HG03460 (cell line): ENCODE measurements at regions not wholly inside any gene's neighbourhood (a gene's known extent, or its start where the extent isn't known, plus 50 kb on each side); places are given as distances from the start of the nearest gene placed in this dataset.
"Not testable (repeated sequence)": the region's sequence is repeated elsewhere in the genome, so short reads cannot be mapped to it uniquely, and the experiment has no call there.

Experiments used
- ATAC-seq: cut with Tn5 transposase; IDR thresholded peaks from one replicate; pipeline ENCODE4 v1.9.1; 2021; ENCODE audit not compliant: unreplicated experiment

DNA sequence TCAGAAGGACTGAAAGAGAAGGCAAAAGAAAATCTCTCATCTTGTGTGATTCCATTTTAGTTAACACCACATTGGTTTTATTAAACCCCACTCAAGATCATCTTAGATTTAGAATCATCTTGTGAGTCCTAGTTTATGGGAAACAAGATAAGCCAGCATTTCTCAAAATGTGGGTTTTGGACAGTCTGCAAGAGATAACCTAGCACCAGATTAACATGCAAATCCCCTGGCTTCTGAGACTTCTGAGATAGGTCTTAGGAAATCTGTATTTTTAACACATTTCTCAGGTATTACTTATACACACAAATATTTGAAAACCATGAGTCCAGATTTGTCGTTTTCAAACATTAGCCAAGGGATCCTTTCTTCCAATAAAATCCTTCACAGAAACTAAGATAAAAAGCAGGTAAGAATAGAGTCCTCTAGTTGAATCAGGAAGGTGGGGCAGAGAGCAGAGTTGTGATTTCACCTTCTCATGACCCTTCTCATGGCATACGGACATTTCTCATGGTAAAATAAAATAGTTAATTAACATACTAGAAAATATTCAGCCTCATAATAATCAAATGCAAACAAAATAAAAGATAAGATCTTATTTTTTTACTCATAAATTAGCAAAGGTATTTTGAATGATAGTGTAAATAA, 287.2 kb upstream of the FN1 start:
- no peak for ATAC-seq

DNA sequence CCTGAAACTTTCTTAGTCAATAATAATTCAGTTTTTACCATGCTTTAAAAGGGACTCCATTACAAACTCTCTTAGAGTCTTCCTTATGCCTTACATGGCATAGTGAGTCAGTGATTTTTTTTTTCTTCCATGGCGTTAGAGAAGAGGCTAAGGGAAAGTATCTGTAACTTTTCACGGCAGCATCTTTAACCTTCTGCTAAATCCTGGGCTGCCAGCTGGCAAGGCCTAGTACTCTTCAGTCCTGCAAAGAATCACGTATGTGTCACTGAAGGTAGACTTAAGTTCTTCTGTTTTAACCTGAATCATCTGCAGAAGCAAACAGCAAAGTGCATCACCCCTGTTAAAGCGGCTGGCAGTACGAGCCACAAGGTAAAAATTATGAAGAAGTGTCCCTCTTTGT, 286.3 kb upstream of the FN1 start:
- ATAC-seq: no peak

DNA sequence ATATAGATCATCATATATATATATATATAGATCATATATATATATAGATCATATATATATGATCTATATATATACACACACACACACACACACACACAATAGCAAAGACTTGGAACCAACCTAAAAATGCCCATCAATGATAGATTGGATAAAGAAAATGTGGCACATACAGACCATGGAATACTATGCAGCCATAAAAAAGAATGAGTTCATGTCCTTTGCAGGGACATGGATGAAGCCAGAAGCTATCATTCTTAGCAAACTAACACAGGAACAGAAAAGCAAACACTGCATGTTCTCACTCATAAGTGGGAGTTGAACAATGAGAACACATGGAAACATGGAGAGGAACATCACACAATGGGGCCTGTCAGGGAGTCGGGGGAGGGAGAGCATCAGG, 285.6 kb upstream of the FN1 start:
- not testable (repeated sequence) for ATAC-seq

DNA sequence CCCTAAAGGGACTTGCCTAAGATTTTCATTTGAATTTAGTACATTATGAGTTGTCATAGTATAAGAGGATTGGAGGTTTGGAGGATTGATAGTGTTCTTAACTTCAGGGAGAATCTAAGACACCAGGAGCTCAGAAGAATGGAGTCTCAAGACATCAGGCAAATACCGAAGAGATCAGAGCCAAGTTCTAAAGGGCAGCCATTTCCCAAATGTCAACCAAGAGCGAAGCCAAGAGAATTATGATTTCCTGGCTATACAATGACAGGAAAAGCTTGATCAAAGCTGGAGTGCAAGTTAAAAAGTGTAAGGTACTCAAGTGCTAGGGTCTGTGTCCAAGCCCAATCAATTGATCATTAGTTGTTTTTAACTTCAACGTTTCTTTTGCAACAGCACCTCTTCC, 283.0 kb upstream of the FN1 start:
- no peak for ATAC-seq

DNA sequence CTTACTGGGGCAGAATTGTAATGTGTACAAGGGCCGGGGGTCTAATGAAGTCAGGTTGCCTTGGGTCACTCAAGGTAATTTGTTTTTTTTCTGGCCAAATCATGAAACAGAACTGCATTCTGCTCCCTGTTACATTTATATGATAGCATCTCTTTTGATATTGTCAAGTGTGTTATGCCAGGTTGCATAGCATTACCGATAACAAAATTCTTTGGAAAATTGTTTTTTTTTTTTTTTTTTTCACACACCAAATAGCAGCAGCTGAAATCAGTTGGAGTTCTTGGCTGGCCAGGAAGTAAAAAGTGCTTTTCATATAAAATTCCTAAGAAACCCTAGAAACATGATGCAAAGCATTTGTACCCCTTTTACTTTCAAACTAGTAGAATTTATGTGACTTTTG, 282.6 kb upstream of the FN1 start:
- no peak for ATAC-seq

DNA sequence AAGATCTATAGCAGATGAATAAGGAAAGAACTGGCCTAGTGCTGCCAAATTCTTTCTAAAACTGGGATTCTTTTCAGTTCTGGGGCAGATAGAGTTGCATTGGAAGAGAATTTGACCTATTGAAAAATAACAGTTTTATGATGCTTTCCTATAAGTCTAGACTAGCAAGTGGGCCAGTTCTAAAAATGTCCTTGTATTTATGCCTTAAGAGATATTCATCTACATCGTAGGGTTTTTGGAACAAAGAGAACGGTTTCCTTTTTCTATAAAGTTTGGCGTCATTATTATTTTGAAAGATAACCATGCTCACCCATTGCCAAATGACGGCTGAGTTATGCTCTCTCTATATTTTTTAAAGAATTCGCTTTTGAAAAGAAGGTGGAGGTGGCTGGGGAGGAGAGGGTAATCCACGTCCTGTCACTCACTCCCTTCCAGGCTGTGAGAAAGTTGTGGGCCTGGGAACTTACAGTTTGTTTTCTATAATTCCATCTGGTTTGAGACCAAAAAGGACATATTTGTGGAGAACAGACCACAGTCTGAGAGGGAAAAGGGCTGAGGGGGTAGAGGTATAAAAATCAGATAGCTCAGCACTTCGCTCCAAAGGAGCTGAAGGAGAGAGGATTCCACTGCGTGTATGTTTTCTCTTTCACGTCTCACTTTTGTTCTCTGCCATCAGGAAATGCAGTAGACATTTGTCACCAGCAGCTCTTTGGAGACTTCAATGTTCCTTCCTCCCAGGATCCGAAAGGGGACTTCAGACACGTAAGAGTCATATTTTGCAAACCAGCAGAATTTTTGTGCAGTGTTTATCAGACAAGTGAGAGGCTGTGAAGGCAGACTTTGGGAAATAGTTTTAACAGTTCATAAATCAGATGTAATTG, 281.9 kb upstream of the FN1 start:
- ATAC-seq: no peak

DNA sequence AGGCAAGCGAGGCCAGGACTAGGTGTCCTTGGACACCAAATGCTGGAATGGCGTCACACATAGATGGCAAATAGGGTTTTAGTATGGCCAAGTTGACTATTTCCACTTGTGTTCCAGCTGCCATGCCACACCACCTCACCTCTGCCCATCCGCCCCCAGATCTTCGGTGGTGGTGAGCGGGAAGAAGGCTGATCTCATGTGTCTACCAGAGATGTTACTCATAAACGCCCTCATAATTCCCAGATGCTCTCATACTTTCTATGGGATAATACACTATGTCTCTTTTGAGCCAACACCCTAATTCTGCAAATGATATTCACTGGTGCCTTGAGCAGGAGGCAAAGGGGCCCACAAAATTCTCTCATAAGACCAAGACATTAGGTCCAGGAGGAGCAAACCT, 281.1 kb upstream of the FN1 start:
- no peak for ATAC-seq

DNA sequence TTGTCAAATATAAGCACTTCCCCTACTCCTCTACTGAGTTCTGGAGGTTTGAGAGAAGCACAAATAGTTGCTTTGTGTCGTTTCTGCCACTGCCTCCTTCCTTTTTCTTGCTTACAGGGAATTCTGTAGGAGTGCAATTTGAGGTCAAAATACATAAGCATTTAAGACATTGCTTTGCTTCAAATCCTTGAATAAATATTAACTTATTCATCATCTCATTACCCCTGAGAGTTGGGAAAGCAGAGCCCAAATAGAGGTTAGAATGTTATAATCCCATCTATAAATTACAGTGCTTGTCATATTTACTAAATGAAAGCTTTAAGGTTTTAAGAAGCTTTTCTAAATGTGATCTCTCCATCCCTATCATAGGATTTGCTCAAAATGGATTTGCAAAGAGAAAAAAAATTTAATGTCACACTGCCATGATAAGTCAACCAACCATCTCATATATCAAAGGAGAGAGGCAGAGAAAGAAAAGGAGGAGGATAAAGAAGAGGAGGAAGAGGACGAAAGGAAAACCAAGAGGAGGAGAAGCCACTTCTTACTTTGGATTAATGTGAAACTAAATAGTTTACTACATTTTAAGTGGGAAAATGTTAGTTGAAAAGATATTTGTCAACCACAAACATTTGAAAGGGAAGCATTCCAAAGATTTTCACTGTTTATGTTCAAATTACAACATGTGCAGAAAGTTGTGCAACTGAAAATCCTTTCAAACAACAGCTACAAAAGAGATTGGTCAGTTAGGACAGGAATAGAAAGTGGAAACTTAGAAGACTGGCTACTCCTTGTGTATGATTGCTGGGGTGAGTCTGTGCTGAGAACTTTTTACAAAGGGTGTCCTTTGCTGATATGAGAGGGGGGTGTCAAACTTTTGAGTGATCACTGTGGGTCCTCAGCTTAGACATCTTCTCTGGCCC, 277.3 kb upstream of the FN1 start:
- ATAC-seq: no peak

DNA sequence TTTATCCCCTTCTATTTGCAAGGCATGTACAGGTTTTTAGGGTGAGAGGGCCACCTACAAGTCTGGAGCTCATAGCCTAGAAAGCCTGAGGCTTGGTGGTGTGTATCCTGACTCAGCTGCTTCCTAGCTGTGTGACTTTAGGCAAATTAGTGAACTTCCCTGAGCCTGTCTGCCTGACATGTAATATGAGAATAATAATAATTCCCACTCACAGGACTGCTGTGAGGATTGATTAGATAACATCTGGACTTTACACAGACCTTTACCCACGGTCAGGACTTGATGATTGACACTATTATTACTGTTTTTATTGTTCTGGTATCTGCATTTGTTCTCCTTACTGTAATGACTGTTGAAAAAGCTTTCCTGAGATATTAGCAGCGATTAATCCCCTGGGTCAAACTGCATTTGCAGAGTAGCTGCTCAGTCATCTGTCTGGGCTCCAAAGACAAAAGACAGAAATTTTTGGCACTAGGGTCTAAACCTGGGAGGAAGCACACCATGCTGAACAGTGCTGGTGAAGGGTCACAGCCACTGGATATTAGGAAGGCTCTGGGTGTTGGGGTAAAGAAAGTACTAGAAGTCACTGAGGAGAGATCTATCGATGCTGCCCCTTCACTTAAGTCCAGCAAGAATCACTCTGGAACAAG, 276.5 kb upstream of the FN1 start:
- ATAC-seq: no peak

DNA sequence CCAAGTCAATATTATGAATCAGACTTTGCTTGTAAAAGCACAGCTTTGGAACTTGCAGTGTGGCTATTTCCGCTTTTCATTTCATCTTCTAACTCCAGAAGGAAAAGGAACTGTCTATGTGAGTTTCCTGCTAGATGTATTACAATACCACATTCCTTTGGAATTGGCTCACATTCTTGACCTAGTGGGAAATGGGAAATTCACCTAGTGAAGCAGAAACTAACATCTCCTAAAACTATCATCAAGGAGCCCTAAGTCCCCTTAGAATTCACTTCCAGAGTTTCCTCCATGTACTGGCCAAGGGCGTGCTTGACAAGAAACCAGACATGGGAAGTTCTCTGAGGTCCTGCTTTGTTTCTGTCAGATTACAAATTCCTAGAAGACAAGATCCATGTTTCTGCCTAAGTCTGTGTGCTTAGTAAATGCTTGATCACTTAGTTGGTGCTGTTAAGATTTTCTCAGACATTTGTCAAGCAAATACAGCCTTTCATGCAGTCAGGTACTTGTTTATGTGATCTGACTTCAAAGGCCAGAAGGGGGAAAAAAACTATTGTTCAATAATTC, 275.7 kb upstream of the FN1 start:
- no peak for ATAC-seq

DNA sequence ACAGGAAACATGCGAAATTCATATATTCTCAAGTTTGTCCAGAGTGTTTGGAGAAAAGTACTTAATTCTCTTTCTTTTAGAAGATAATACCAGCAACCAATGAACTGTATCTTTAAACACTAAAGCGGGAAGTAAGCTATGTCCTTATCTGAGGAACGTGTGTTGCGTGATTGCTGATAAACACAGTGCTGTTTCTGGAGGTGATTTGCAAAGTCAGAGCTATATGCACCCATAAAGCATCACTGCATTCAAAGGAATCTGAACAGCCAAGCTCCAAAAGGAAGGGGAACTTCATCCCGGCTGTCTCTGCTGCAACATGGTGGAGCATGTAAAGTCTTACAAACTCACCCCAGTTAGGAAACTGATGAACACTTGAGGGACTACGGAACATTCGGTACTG, 271.7 kb upstream of the FN1 start:
- no peak for ATAC-seq

DNA sequence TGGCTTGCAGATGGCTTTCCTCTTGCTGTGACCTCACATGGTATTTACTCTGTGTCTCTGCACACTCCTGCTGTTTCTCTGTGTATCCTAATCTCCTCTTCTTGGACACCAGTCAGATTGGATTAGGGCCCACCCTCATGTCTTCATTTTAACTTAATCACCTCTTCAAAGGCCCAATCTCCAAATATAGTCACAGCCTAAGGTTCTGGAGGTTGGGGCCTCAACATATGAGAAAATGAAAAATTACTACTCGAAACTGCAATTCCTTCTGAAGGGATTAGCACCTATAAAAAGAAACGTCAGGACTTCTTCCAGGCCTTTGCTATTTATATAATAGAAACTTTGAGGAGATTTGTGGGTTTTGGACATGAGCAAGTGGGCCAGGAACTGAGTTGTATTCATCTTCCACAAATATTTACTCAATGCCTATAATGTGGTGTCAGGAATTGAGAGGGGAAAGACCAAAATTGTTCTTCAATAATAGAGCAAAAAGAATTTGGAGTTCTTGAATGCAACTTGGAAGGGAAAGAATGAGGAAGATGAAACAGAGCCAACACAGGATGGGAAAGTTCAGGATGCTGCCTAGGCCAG, 270.0 kb upstream of the FN1 start:
- ATAC-seq: no peak

DNA sequence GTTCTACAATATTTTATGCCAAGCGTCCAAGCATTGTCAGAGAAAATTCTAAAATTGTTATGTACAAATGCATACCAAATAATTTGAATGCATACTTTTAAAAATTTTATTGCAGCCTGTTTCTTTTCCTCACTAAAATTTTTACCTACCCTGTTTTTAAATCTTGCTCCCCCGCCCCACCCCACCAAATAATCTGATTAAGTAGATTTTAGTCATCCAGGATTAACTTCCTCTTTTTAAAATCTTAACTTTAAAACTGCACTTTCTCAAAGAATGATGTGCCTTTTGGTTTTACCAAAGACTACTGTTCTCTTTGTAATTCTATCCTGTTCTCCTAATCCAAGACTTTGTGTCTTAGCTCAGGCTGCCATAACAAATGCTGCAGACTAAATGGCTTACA, 269.4 kb upstream of the FN1 start:
- no peak for ATAC-seq

DNA sequence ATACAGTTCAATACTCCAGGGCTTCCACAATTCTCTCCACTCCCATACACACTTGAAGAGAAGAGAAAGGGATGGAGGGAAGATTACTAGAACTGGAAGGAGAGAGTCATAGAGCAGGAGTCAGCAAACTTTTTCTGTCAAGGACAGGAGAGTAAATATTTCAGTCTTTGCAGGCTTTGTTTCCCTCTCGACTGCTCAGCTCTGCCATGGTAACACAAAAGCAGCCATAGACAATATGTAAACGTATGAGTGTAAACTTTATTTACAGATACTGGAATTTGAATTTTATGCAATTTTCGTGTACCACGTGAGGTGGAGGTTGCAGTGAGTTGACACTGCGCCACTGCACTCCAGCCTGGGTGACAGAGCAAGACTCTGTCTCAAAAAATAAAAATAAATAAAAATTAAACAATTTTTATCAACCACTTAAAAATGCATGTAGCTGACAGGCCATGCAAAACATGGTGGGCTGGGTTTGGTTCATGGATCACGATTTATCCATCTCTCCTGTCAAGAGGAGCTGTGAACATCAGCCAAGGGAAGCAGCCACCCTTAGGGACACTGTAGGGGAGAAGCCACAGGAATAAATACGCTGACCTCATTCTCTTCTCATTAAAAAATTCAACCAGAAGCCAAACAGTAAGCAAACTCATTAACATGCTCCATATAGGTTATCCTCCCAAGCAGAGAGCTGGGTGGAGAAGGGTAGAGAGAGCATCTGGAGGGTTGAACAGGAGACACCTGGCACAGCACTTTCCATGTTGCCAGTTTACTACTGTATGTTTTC, 266.4 kb upstream of the FN1 start:
- ATAC-seq: no peak

DNA sequence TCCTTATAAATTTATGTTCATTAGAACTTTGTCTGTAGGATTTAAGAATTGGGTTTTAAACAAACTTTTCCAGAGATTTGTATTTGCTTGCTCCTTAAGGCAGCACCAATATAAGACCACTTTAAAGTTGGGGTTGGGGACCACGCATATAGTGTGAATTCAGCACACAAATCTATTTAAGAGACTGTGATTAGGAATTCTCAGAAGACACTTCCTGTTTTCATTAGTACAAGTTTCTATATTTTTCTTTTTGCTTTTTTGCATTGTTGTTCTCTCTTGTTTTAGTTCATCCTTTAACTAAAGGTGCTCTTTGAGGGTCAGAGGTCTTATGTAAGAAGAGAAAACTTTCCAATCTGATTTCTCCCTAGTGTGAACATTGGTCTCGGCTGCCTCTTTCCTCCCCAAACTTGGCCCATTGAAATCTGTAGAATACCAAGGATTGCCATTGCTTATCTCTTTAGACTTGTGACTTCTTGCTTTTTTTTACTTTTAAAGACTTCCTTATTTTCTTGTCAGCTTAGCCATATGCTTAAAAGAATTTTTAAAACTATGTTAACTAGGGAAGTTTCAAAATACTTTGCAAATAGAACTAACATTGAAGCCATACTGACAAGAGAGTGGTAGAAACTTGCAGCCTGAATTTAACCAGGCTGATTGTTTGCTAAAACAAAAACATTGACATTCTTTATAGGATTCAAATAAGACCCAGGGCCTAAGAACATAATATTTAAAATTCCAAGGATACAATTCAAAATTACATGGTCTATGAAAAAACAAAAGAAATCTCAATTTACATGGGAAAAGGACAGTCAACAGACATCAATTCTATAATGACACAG, 264.1 kb upstream of the FN1 start:
- ATAC-seq: no peak

DNA sequence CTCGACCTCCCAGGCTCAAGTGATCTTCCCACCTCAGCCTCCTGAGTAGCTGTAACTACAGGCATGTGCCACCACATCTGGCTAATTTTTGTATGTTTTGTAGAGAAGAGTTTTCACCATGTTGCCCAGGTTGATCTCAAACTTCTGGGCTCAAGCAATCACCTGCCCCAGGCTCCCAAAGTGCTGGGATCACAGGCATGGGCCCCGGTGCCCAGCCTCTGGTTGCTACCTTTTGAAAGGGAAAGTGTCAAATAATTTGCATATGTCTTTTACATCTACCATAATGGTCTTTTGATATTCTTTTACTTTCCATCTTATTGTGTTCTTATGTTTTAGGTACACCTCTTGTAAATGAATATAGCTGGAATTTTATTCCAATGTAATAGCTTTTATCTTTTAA, 263.1 kb upstream of the FN1 start:
- ATAC-seq: no peak

DNA sequence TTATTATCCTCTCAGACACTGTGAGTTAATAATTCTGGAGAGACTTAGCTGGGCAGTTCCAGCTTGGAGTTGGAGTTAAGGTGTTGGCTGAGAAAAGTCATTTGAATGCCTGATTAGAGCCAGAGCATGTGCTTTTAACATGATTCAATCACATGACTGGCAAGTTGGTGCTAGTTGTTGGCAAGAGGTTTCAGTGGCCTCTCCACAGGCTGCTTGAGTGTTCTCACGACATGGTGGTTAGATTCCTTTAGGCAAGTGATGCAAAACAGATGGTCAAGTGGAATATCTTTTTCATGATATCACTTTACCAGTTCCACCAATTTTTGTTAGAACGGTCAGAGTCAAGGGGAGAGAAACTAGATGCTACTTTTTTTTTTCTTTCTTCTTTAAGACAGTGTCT, 262.7 kb upstream of the FN1 start:
- no peak for ATAC-seq

DNA sequence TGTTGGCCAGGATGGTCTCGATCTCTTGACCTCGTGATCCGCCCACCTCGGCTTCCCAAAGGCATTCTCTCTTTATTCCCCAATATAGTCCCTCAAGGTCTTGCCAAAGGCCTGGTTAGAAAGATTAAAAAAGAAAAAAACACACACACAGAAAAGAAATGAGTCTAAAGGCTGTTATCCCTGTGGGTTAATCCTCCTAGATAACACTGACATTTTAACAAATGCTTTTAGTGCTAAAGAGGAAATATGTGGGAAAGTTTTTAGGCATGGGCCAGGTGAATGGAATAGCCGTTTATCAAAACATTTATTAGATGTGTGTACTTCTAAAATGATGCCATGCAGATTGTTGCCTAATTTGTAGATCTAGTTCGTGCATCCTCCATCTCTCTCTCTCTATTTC, 261.6 kb upstream of the FN1 start:
- no peak for ATAC-seq

DNA sequence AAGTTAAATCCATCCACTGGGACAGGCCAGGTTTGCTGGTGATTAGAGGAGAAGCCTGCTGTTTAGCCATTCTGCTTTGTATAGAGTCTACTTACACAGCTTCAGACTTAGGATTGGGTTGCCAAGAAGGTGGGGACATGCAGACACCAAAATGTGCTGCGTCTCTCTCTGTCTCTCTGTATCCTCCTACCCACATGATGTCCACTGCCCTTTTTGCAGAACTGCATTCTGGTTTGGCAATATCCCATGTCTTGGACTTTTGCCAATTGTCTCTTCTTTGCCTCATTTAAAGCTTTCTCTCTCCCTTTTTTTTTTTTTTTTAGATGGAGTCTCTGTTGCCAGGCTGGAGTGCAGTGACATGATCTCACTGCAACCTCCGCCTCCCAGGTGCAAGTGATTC, 261.1 kb upstream of the FN1 start:
- ATAC-seq: no peak
